Psoas muscle (tissue), 7 donors: ENCODE measurements at regions not wholly inside any gene's neighbourhood (a gene's known extent, or its start where the extent isn't known, plus 50 kb on each side); places are given as distances from the start of the nearest gene placed in this dataset.

ENCODE experiments used
- ATAC-seq, 4 donors: fragments of 200-7000 bp; cut with Tn5 transposase; one replicate each; pipeline ENCODE4 v1.9.1; 2020; ENCODE audit warnings: moderate library complexity in 3 of 4, mild to moderate bottlenecking in 2 of 4
- DNase-seq, 2 donors: peaks; one replicate each; pipeline ENCODE4 v3.0.0-alpha.2; 2020
- H3K27ac ChIP-seq: fragments of 200-600 bp; one replicate; pipeline ENCODE4 v1.8.0; 2022
- H3K27me3 ChIP-seq, 3 donors: fragments of 200-600 bp in 1 of 3; one replicate each; pipeline versions ENCODE4 v1.6.1 to v1.8.0; 2013 to 2022; ENCODE audit warnings: low read length in 2 of 3, mild to moderate bottlenecking in 2 of 3, moderate library complexity in 1 of 3; ENCODE audit not compliant: insufficient read depth in 3 of 3
- H3K36me3 ChIP-seq, 2 donors: fragments of 200-600 bp in 1 of 2; one replicate each; pipeline versions ENCODE4 v1.6.1 to v1.8.0; 2013 to 2022; ENCODE audit warnings: low read depth in 1 of 2, mild to moderate bottlenecking in 1 of 2, moderate library complexity in 1 of 2; ENCODE audit not compliant: insufficient read depth in 1 of 2
- H3K4me1 ChIP-seq: fragments of 200-600 bp; one replicate; pipeline ENCODE4 v1.8.0; 2022
- H3K4me3 ChIP-seq: fragments of 200-600 bp; one replicate; pipeline ENCODE4 v1.8.0; 2022; ENCODE audit warnings: mild to moderate bottlenecking
- H3K9me3 ChIP-seq: fragments of 200-600 bp; one replicate; pipeline ENCODE4 v1.8.0; 2022
- WGBS, 3 donors: extraction: QIAGEN DNeasy Blood & Tissue Kit; methylation state at CpG; one replicate each; pipeline versions ENCODE4 v1.1.6 to v1.1.7; 2013; 5-methylcytosine and 5-hydroxymethylcytosine counted together
- intact Hi-C, 2 donors: fragments of 100-400 bp; cut with DNase I; formaldehyde crosslinking; loops; one replicate each; pipeline versions ENCODE4 v1.11.0 to v1.14.2; 2022
- TF ChIP-seq, protein P1 (sequence below): fragments of 200-600 bp; IDR thresholded peaks from one replicate; pipeline ENCODE4 v1.8.0; 2022; ENCODE audit warnings: antibody characterized with exemption
- donor health status: healthy with polysubstance abuse.
- donor health status: DM: no; HTN: no; CAD: no; lungs with moderate emphysema.
- donor health status: Bipolar disorder and iron deficiency.
- donor health status: healthy.
- donor health status: DM: yes; HTN: yes; CAD: no.
- donor health status: DM: no; HTN: no; CAD: no.
- donor health status: DM: yes; HTN: yes; CAD: no.

DNA sequence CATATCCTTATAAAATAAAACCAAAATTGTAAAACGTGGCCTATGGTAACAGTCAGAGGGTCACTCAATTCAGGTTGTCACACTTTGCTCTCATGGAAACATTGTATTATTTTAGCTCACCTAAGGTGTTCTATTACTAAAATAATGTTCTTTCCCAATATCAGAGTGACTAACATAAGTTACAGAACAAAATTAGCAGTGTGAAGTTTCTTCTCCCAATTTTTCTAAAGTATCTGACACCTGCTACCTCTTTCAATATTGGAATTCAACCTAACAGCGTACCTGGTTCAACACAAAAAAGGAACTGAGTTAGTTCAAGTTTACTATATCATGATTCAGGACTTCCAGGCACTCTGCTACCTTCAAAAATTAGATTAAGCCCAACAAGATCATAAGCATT lies 190.4 kb downstream of the ZEB2 start:
- Histone ChIP-seq H3K4me1 (peaks cover 25% of the 10 kb centered on the region), H3K27ac (no peak overlapping the region), H3K27me3 (no peaks in the 10 kb centered on the region), H3K36me3 (no peaks in the 10 kb centered on the region), H3K9me3 (no peaks in the 10 kb centered on the region), H3K4me3 (no peak overlapping the region)
- TF ChIP-seq, protein P1, sequence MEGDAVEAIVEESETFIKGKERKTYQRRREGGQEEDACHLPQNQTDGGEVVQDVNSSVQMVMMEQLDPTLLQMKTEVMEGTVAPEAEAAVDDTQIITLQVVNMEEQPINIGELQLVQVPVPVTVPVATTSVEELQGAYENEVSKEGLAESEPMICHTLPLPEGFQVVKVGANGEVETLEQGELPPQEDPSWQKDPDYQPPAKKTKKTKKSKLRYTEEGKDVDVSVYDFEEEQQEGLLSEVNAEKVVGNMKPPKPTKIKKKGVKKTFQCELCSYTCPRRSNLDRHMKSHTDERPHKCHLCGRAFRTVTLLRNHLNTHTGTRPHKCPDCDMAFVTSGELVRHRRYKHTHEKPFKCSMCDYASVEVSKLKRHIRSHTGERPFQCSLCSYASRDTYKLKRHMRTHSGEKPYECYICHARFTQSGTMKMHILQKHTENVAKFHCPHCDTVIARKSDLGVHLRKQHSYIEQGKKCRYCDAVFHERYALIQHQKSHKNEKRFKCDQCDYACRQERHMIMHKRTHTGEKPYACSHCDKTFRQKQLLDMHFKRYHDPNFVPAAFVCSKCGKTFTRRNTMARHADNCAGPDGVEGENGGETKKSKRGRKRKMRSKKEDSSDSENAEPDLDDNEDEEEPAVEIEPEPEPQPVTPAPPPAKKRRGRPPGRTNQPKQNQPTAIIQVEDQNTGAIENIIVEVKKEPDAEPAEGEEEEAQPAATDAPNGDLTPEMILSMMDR = no peak
- WGBS, 3 donors = 94 to 95% (median 94%) methylated on average over 2 of the region's 2 CpGs
- DNase-seq (no peak), ATAC-seq (no peak)
- intact Hi-C loops = no loop called here

DNA sequence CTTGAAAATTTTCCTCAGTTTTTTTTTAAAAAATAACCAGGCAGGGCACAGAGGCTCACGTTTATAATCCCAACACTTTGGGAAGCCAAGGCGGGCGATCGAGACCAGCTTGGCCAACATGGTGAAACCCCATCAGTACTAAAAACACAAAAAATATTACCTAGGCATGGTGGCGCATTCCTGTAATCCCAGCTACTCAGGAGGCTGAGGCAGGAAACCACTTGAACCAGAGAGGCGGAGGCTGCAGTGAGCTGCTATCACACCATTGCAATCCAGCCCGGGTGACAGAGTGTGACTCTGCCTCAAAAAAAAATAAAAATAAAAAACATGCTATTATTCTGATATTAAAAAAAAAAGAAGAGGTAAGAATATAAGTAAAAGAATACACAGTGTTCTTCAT lies 191.0 kb downstream of the ZEB2 start:
- TF ChIP-seq, protein P1 = no peak
- H3K9me3 ChIP-seq = no peaks in the 10 kb centered on the region
- H3K27me3 ChIP-seq = no peaks in the 10 kb centered on the region
- H3K36me3 ChIP-seq = no peaks in the 10 kb centered on the region
- DNase-seq = no peak
- no peak overlapping the region for H3K27ac ChIP-seq
- WGBS, 3 donors = 85 to 89% (median 89%) methylated on average over 7 of the region's 7 CpGs
- ATAC-seq = no peak
- H3K4me1 ChIP-seq = peaks cover 25% of the 10 kb centered on the region
- no peak overlapping the region for H3K4me3 ChIP-seq
- intact Hi-C loops = no loop called here

DNA sequence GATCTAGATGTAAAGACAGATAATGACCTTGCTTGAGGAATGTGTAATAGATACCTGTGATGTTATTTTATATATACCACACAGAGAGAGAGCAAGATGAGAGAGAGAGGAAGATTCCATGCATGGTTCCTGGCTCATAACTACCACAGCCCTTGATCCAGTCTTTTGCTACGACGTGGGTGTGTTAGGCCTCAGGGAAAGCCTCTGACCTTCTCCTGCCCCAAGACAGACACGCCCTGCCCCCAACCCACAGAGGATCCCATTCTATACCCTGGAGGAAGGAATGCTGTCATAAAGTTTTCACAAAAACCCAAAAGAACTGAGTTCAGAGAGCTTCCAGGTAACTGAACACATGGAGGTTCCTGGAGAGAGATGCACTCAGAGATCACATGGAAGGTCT lies 193.1 kb downstream of the ZEB2 start:
- ATAC-seq (no peak), DNase-seq (no peak)
- H3K27ac ChIP-seq = no peak overlapping the region
- TF ChIP-seq, protein P1 = no peak
- WGBS, 3 donors = 85 to 86% (median 85%) methylated on average over 3 of the region's 3 CpGs
- H3K27me3 ChIP-seq = no peaks in the 10 kb centered on the region
- no peaks in the 10 kb centered on the region for H3K9me3 ChIP-seq
- intact Hi-C loops = no loop called here
- peaks cover 23% of the 10 kb centered on the region for H3K4me1 ChIP-seq
- no peak overlapping the region for H3K4me3 ChIP-seq
- no peaks in the 10 kb centered on the region for H3K36me3 ChIP-seq

DNA sequence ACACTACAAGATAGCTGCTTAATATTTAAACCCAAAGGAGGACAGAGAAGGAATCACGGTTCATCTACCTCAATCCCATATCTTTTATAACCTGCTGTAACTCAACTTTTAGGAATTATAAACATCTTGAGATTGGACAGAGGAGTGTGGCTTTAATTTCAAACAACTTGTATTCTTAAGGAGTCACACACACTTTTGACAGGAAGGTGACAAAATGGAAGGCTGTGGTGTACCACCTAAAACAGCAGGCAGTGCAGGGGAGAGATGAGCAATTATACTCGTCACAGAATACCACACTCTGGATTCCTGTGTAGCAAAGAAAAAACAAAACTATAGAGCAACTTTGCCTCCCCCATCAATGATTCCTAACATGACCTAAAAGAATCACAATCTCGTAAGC lies 194.8 kb downstream of the ZEB2 start:
- WGBS, 3 donors = 78 to 83% (median 80%) methylated on average over 3 of the region's 3 CpGs
- H3K27ac ChIP-seq = no peak overlapping the region

More for the DNA sequence above, 194.8 kb downstream of the ZEB2 start:
- DNase-seq = no peak
- no peaks in the 10 kb centered on the region for H3K36me3 ChIP-seq
- TF ChIP-seq, protein P1 = no peak
- H3K4me1 ChIP-seq = peaks cover 19% of the 10 kb centered on the region
- H3K4me3 ChIP-seq = no peak overlapping the region
- no peaks in the 10 kb centered on the region for H3K9me3 ChIP-seq
- intact Hi-C loops = no loop called here
- no peaks in the 10 kb centered on the region for H3K27me3 ChIP-seq
- no peak for ATAC-seq
